Right lobe of liver (tissue), 6 donors: ENCODE measurements at regions not wholly inside any gene's neighbourhood (a gene's known extent, or its start where the extent isn't known, plus 50 kb on each side); places are given as distances from the start of the nearest gene placed in this dataset.

Experiments used
- ATAC-seq, 4 donors: fragments of 200-7000 bp; cut with Tn5 transposase; one replicate each; pipeline ENCODE4 v1.9.1; 2020; ENCODE audit warnings: mild to moderate bottlenecking in 4 of 4, moderate library complexity in 4 of 4
- DNase-seq, 3 donors: peaks; one replicate each; pipeline ENCODE4 v3.0.0-alpha.2; 2020
- H3K27ac ChIP-seq, 3 donors: fragments of 200-600 bp; one replicate each; pipeline ENCODE4 v1.8.0; 2022
- H3K27me3 ChIP-seq, 2 donors: fragments of 200-600 bp; one replicate each; pipeline ENCODE4 v1.8.0; 2022
- H3K36me3 ChIP-seq, 4 donors: fragments of 200-600 bp; sonication (generic) in 1 of 4; one replicate each; pipeline versions ENCODE4 v1.5.1 to v1.8.0; 2017 to 2022; ENCODE audit warnings: control low read depth in 1 of 4
- H3K4me1 ChIP-seq, 4 donors: fragments of 200-600 bp; sonication (generic) in 1 of 4; one replicate each; pipeline versions ENCODE4 v1.5.1 to v1.8.0; 2017 to 2022; ENCODE audit warnings: control low read depth in 1 of 4
- H3K4me3 ChIP-seq, 3 donors: fragments of 200-600 bp; one replicate each; pipeline ENCODE4 v1.8.0; 2022
- H3K9me3 ChIP-seq, 4 donors: fragments of 200-600 bp; sonication (generic) in 1 of 4; one replicate each; pipeline versions ENCODE4 v1.5.1 to v1.8.0; 2017 to 2022; ENCODE audit warnings: control low read depth in 1 of 4
- CTCF ChIP-seq, 4 donors: fragments of 200-600 bp in 3 of 4; fragments of 450-650 bp in 1 of 4; IDR thresholded peaks; one replicate each; pipeline versions ENCODE4 v1.5.1 to v1.8.0; 2016 to 2022; ENCODE audit warnings: antibody characterized with exemption in 4 of 4, mild to moderate bottlenecking in 2 of 4
- POLR2A ChIP-seq: fragments of 450-650 bp; IDR thresholded peaks from one replicate; pipeline ENCODE4 v1.6.1; 2017; ENCODE audit warnings: antibody characterized with exemption, mild to moderate bottlenecking
- WGBS: methylation state at CpG from one replicate; pipeline ENCODE4 v1.1.6; 2018; ENCODE audit warnings: low coverage, low lambda C conversion rate; ENCODE audit not compliant: insufficient coverage; ENCODE audit errors: missing lambda C conversion rate; 5-methylcytosine and 5-hydroxymethylcytosine counted together
- intact Hi-C, 2 donors: fragments of 100-400 bp; cut with DNase I; formaldehyde crosslinking; loops; one replicate each; pipeline versions ENCODE4 v1.11.2 to v1.14.1; 2022
- donor health status: DM: no; HTN: yes; CAD: no.
- donor health status: DM: no; HTN: no; CAD: no.
- donor health status: DM: no; HTN: no; CAD: no.
- donor health status: DM: no; HTN: yes; CAD: no.
- donor health status: DM: no; HTN: yes; CAD: no.

GRCh38 chrX:23540532-23540931 is 126.8 kb upstream of the PRDX4 start:
- Histone ChIP-seq H3K36me3 (no peaks in the 10 kb centered on the region), H3K9me3 (peaks cover 0 to 4% (median 0%) of the 10 kb centered on the region in 4 donors), H3K27me3 (no peaks in the 10 kb centered on the region), H3K4me1 (no peaks in the 10 kb centered on the region), H3K4me3 (no peak overlapping the region), H3K27ac (no peak overlapping the region)
- intact Hi-C loops = no loop called here
- TF ChIP-seq POLR2A (no peak), CTCF (IDR thresholded peaks at IDR 0.05) (no peak)
- ATAC-seq (no peak), DNase-seq (no peak)
- WGBS = 66% methylated on average over 3 of the region's 9 CpGs

GRCh38 chrX:23548164-23548563 is 119.1 kb upstream of the PRDX4 start:
- TF ChIP-seq CTCF (IDR thresholded peaks at IDR 0.05) (no peak), POLR2A (no peak)
- H3K4me1 ChIP-seq = no peaks in the 10 kb centered on the region
- no peaks in the 10 kb centered on the region for H3K9me3 ChIP-seq
- H3K27ac ChIP-seq = no peak overlapping the region
- no peak overlapping the region for H3K4me3 ChIP-seq
- no peaks in the 10 kb centered on the region for H3K27me3 ChIP-seq
- no peak for ATAC-seq
- intact Hi-C loops = no loop called here
- DNase-seq = no peak
- H3K36me3 ChIP-seq = no peaks in the 10 kb centered on the region
- WGBS = 60% methylated on average over 5 of the region's 5 CpGs

- ATAC-seq (no peak), DNase-seq (no peak)
- H3K4me1 ChIP-seq = no peaks in the 10 kb centered on the region
- H3K36me3 ChIP-seq = no peaks in the 10 kb centered on the region
- TF ChIP-seq POLR2A = no peak
- no peak for TF ChIP-seq CTCF (IDR thresholded peaks at IDR 0.05)
- H3K4me3 ChIP-seq = no peak overlapping the region
- no peak overlapping the region for H3K27ac ChIP-seq
- no peaks in the 10 kb centered on the region for H3K27me3 ChIP-seq
- H3K9me3 ChIP-seq = no peaks in the 10 kb centered on the region
- intact Hi-C loops = no loop called here
Measured at GRCh38 chrX:23552303-23552702, 115.0 kb upstream of the PRDX4 start.

- Histone ChIP-seq H3K27ac (no peak overlapping the region), H3K4me3 (no peak overlapping the region), H3K36me3 (no peaks in the 10 kb centered on the region), H3K27me3 (no peaks in the 10 kb centered on the region), H3K4me1 (no peaks in the 10 kb centered on the region), H3K9me3 (peaks cover 0 to 2% (median 0%) of the 10 kb centered on the region in 4 donors)
- no peak for TF ChIP-seq POLR2A
- peak; percentile 48 to 63 (median 58) for TF ChIP-seq CTCF (IDR thresholded peaks at IDR 0.05)
- ATAC-seq (peak in 3 of 4 donors; percentile 59 to 78 (median 72)), DNase-seq (no peak)
- WGBS = 5% methylated on average over 3 of the region's 3 CpGs
- intact Hi-C loops = no loop called here
Measured at GRCh38 chrX:23554304-23554703, 113.0 kb upstream of the PRDX4 start.

- H3K9me3 ChIP-seq = peaks cover 0 to 2% (median 0%) of the 10 kb centered on the region in 4 donors
- intact Hi-C loops = no loop called here
- no peaks in the 10 kb centered on the region for H3K4me1 ChIP-seq
- no peak overlapping the region for H3K4me3 ChIP-seq
- 53% methylated on average over 5 of the region's 5 CpGs for WGBS
- H3K27ac ChIP-seq = no peak overlapping the region
- H3K36me3 ChIP-seq = no peaks in the 10 kb centered on the region
- H3K27me3 ChIP-seq = no peaks in the 10 kb centered on the region
- no peak for DNase-seq
- TF ChIP-seq CTCF (IDR thresholded peaks at IDR 0.05) (no peak), POLR2A (no peak)
- ATAC-seq = peak in 2 of 4 donors; percentile 26 to 71
Measured at GRCh38 chrX:23557070-23557469, 110.2 kb upstream of the PRDX4 start.
